ENCODE measurements at regions not wholly inside any gene's neighbourhood (a gene's known extent, or its start where the extent isn't known, plus 50 kb on each side); places are given as distances from the start of the nearest gene placed in this dataset.

GRCh38 chr10:35758076-35758475 lies 116.0 kb upstream of the FZD8 start:
- no peak for DNase-seq

GRCh38 chr10:35754519-35754918 lies 112.4 kb upstream of the FZD8 start:
- DNase-seq, result no peak

- DNase-seq, result no peak
These were observed 110.7 kb upstream of the FZD8 start for GRCh38 chr10:35752469-35753461.

- no peak for DNase-seq
These were observed 109.3 kb upstream of the FZD8 start for GRCh38 chr10:35751347-35751746.

GRCh38 chr10:35749230-35749629 lies 107.1 kb upstream of the FZD8 start:
- no peak for DNase-seq

GRCh38 chr10:35745617-35746403 lies 103.7 kb upstream of the FZD8 start:
- no peak for DNase-seq

DNA sequence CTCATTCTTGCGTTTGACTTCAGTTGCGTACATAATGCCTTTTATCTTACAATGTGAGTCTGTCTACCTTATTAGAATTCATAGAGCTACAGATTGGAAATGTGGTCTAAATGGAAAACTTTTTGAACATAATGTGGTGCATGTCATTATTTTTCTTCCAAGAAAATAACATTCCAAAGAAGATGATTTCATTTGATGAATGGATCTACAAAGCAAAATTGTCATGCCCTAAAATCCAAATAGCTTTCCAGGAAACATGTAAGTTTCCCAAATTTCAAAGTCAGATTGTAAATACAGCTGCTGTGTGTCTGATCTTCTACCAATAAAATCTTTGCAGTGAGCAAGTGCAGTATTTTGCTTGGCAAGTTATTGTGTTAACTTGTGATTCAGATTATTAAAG lies 101.8 kb upstream of the FZD8 start:
- no peak for DNase-seq

GRCh38 chr10:35743351-35743750 lies 101.3 kb upstream of the FZD8 start:
- no peak for DNase-seq

DNA sequence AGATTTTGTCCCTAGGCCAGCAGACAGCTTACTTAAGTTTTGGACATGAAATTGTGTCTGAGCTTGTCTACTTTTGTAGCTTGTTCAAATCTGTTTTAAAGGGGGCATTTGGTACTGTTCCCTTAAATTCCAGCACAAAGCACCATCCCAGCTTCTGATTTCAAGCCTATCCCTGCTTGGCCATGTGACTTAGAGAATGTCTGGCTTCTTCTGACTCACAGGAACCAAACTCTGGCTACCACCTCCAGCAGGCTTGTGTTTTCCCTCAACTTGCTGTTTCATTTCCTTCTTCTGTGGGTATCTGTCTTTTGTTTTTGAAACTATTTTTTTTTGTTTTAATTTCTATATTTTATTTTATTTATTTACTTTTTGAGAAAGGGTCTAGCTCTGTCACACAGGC lies 97.9 kb upstream of the FZD8 start:
- no peak for DNase-seq

- no peak for DNase-seq
These were observed 93.3 kb upstream of the FZD8 start for GRCh38 chr10:35735412-35735811.

- DNase-seq, result no peak
These were observed 89.7 kb upstream of the FZD8 start for GRCh38 chr10:35731828-35732227.

DNA sequence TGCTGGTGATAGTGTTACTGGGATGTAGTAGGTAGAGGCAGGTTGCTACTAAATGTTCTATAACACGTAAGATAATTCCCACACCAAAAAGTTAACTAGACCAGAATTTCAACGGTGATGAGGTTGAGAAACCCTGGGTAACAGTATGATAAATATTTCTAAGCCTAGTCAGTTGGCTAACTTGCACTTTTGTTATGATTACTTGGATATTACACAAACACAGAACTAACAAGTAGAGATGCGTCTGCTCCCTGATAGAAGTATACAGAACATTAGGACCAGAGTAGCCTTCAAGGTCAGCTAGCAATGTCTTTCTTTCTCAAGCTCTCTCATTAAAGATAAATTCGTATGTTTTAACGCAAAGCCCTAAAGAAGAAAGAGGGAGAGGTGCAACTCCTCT lies 86.2 kb upstream of the FZD8 start:
- no peak for DNase-seq

DNA sequence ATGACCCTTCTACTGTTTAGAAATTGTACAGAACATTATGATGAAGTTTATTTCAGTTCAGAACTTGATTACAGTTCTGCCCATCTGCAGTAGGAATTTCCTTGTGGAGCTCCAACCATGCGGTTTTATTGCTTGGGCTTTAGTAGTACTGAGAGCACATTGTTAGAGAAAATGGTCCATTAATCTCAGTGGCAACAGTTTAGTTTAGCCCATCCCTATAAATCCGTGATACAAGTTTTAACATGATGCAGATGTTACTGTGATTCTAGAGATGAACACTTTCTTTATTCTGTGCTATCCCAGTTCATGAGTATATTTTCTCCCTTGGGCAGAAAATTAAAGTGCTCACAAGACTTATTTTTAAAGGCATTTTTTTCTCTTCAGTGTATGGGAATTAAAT lies 84.8 kb upstream of the FZD8 start:
- DNase-seq, result no peak

- DNase-seq, result no peak
These were observed 81.9 kb upstream of the FZD8 start for GRCh38 chr10:35723992-35724391.

DNA sequence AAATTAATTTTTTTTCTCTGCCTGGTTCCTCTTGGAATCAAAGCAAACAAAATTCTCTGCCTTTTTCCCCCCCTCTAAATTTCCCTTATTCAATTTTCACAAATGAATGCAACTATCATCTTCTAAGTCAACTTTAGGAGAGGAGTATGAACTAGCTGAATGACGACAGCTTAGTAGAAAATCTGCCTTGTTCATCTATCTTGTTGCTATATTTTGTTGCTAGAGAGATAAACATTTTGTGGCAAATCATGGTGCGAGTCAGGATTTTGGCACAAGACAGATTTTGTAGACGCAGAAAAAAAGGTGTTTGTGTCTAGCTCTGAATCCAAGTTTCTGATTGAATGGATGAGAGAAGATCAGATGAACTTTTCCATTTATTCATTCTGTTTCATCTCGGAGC lies 81.0 kb upstream of the FZD8 start:
- DNase-seq, result no peak

DNA sequence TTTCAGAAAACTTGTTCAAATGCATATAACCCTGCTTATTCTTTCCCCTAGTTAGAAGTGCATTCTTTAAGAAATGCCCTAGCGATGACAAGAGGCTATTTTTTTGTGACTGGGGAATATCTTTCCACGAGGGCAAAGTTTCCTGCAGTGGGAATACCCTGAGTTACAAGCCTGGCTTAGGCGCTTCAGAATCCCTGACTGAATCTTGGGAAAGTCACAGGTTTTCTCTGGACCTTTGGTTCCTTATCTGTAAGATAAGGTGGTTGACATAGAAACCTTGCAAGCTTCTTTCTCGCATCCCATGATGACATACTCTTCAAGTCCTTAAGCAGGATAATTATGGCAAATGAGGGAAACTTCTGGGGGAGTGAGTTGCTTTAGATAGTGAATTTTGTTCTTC lies 80.5 kb upstream of the FZD8 start:
- no peak for DNase-seq

- DNase-seq, result no peak
These were observed 80.1 kb upstream of the FZD8 start for GRCh38 chr10:35722226-35722625.

- no peak for DNase-seq
These were observed 78.3 kb upstream of the FZD8 start for GRCh38 chr10:35720366-35720765.

GRCh38 chr10:35716776-35717175 lies 74.7 kb upstream of the FZD8 start:
- DNase-seq, result no peak

DNA sequence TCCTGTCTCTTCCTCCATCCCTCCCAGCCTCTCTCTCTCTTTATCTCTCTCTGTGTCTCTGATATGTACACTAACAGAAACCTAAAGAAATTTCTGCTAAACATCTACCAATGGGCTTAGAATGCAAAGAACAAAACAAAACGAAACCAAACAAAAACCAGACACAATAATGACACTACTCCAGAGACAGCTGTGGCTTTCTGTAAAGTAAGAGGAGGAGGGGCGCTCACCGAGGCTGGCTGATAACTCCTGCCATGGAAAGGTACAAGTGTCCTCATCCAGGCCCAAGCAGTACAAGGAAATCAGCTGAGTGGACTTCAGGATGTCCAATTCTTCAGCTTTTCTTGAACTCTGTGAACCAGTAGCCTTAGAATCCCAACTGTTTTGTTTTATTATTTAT lies 70.4 kb upstream of the FZD8 start:
- no peak for DNase-seq

DNA sequence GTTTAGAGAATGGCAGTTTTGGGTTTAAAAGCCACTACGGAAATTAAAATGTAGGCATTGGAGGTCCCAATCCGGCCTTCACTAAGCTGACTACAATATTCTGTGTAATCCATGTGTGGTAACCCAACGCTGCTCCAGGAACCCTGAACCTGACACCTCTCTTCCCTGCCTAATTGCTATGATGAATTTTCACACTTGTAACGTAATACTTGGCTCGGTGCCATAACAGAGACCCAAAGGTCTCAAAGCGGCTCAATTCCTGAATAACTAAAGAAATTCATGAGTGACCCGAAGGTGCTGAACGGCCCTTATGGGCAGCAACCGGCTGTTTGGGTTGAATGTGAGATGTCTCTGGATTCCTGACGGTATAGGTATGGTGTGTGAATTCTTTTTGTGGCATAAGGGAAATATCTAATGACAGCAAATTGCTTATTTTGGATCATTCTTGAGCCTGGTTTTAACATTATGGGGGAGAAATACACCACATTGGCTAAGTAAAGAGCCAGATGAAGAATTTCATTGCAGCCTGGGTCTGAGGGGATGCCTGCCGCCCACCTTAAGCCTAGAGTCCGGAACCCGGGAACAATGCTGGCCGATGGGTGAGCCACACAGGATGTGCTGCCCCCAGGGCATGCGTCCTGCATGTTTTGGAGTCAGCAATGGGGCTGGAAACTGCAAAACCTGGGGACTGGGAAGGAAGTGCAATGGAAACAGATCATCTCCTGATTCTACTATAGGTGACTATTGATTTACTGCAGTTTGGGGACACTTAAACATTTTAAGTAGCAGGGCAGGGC lies 69.7 kb upstream of the FZD8 start:
- no peak for DNase-seq

GRCh38 chr10:35707642-35708425 lies 65.7 kb upstream of the FZD8 start:
- DNase-seq, result no peak

Data from RPMI8226 (cell line).